Epithelial cell of proximal tubule (primary cell): ENCODE measurements at regions not wholly inside any gene's neighbourhood (a gene's known extent, or its start where the extent isn't known, plus 50 kb on each side); places are given as distances from the start of the nearest gene placed in this dataset.
"Not testable (repeated sequence)": the region's sequence is repeated elsewhere in the genome, so short reads cannot be mapped to it uniquely, and the experiment has no call there.

Experiments used
- DNase-seq: peaks from one replicate; pipeline ENCODE4 v3.0.0-alpha.2; 2011; ENCODE audit warnings: low read depth
- H3K4me3 ChIP-seq: 2 replicates; pipeline ENCODE4 v1.5.1; 2011; ENCODE audit warnings: low read depth, mild to moderate bottlenecking, low read length
- CTCF ChIP-seq: conservative IDR thresholded peaks from 2 replicates; pipeline ENCODE4 v1.5.1; 2012; ENCODE audit warnings: low read depth, mild to moderate bottlenecking, low read length

DNA sequence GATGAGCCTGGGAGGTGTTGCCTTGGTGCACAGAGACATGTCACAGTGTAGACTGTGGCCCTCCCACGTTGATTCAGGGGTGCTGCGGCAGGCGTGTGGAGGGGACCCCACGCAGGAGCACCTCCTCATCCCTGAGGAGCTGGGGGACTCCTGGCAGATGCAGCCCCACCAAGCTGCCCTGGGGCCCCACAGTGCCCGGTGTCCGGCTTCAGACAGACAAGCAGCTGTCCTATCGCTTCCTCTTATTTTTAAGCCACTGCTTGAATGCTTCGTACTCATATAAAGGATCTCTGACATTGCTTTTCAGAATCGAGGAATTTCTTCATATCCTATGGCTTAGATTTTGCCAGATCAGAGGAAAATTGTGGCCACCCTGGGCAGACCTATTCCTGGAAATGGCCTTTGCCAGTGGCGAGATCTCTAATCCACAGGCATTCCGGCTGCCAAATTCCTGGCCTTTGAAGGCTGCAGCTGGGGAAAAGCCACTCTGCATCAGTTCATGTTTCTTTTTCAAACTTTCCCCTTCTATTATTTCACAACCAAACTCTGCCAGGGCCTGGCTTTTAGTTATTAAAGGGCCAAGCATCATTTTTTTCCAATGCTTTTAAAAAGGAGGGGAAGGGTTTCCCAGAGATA lies 337.0 kb downstream of the THBS2 start:
- TF ChIP-seq CTCF: no peak
- H3K4me3 ChIP-seq: no peak overlapping the region
- no peak for DNase-seq

DNA sequence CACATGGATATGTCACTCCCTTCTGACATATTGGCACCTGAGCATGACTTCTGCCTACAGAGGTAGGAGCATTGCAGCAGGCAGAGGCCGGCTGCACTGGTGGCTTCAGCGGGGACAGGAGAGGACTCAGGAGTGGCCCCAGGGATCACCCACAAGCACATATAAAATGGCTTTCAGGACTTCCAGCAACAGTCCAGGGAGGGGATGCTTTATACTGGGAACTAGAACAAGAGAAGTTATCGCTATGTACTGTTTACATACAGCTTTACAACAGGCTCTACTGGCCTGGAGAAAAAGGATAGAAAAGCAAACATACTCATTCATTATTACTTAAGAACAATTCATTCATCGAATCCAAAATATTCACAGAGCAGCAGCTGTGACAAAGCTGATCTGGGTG lies 337.8 kb downstream of the THBS2 start:
- no peak overlapping the region for H3K4me3 ChIP-seq
- DNase-seq: no peak
- no peak for TF ChIP-seq CTCF

- DNase-seq: no peak
- no peak for TF ChIP-seq CTCF
- no peak overlapping the region for H3K4me3 ChIP-seq
Observed at GRCh38 chr6:168915242-168915641, 338.4 kb downstream of the THBS2 start.

- no peak overlapping the region for H3K4me3 ChIP-seq
- DNase-seq: no peak
- no peak for TF ChIP-seq CTCF
Observed at GRCh38 chr6:168913866-168914469, 339.7 kb downstream of the THBS2 start.

DNA sequence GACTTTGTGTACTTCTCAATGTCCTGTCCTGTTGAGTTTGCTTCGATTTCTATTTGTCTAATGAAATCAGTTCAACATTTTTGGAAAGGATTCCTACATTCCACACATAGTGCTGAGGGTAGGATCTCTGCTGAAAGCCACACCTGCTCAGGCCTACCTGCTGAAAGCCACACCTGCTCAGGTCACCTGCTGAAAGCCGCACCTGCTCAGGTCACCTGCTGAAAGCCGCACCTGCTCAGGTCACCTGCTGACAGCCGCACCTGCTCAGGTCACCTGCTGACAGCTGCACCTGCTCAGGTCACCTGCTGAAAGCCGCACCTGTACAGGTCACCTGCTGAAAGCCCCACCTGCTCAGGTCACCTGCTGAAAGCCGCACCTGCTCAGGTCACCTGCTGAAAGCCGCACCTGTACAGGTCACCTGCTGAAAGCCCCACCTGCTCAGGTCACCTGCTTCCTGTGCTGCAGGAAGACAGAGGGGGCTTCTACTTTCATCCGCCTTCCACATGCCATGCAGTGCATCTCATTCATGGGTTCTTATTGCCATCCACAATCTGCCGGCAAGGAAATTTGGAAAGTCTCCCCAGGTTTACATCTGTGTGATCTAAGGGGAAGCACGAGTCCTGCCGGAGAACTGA lies 340.3 kb downstream of the THBS2 start:
- not testable (repeated sequence) for H3K4me3 ChIP-seq, DNase-seq

DNA sequence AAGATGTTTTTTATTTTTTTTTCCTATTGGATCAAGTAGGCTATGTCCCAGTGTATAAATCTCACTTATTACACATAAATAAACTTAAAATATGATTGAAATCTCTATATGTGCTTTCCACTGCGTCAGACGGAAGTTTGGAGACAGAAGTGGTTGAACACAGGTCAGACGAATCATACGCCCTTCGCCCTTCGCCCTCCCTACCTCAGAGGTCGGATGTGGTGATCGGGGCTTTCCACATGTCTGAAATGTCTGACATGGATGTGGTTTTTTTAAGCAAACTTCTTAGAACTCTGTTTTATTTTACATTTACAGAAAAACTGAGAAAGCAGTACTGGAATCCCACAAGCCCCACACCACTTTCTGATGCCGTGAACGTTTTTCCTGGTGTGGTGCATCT lies 344.4 kb downstream of the THBS2 start:
- TF ChIP-seq CTCF: no peak
- no peak for DNase-seq

GRCh38 chr6:168908887-168909286 lies 344.8 kb downstream of the THBS2 start:
- no peak for TF ChIP-seq CTCF
- H3K4me3 ChIP-seq: no peak overlapping the region
- no peak for DNase-seq

More for the DNA sequence above, 344.4 kb downstream of the THBS2 start:
- H3K4me3 ChIP-seq: no peak overlapping the region
